Stimulated activated naive CD4-positive, alpha-beta T cell (primary cell): ENCODE measurements at regions not wholly inside any gene's neighbourhood (a gene's known extent, or its start where the extent isn't known, plus 50 kb on each side); places are given as distances from the start of the nearest gene placed in this dataset.
"Not testable (repeated sequence)": the region's sequence is repeated elsewhere in the genome, so short reads cannot be mapped to it uniquely, and the experiment has no call there.

Experiments
- DNase-seq, 6 experiments: peaks; one replicate each; lab custom pipeline; 2025; lab: John Stamatoyannopoulos, UW

DNA sequence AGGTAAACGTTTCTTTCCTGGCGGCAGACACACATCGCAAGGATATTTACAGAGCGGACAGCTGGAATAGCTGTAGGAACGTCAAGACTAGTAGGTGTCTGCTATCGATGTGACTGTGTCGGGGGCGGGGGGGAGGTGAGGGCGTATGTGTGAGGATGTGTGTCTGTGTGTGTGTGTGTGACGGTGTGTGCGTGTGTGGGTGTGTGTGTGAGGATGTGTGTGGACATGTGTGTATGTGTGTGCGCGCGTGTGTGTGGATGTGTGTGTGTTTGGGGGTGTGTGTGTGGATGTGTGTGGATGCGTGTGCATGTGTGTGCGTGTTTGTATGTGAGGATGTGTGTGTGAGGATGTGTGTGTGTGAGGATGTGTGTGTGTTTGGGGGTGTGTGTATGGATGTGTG, 55.4 kb downstream of the PNMA6F start:
- DNase-seq = not testable (repeated sequence)

DNA sequence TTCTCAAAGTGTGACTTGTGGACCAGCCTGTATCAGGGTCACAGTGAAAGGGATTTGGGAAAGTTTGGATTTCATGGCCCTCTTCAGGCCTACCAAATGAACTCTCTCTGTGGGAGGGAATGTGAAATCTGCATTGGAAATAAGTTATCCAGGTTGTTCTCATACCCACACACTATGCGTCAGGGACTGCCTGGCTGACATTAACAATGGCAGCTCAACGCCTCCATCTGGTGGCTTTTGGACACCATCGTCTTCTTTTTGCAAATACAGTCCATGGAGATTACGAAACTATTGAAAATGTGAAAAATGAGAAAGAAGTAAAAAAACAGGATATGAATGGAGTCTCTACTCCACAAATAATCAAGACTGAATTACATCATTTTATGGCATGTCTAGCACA, 61.1 kb downstream of the PNMA6F start:
- not testable (repeated sequence) for DNase-seq

- not testable (repeated sequence) for DNase-seq
Measured at GRCh38 chrX:153253239-153253638, 68.3 kb downstream of the PNMA6F start.

GRCh38 chrX:153252378-153253129, 69.0 kb downstream of the PNMA6F start:
- DNase-seq = not testable (repeated sequence)

DNA sequence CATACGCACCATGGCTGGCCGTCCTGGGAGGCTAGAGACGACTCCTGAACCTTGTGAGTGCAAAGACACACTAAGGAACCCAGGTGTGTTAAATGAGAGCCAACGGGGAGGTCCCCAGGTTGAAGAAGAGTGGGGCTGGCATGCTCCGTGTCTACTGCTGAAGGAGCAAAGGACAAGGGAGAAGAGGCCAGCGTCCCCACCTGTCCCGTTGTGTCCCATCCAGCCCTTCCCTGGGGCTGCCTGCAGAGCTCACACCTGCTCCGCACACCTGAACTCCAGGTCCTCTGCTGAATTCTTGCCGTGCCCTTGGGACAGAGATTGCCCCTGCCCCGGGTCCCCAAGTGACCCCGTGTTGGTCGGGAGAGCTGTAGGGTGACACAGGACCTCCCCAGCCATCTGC, 69.6 kb downstream of the PNMA6F start:
- DNase-seq = not testable (repeated sequence)

GRCh38 chrX:153250762-153251161, 70.8 kb downstream of the PNMA6F start:
- not testable (repeated sequence) for DNase-seq

DNA sequence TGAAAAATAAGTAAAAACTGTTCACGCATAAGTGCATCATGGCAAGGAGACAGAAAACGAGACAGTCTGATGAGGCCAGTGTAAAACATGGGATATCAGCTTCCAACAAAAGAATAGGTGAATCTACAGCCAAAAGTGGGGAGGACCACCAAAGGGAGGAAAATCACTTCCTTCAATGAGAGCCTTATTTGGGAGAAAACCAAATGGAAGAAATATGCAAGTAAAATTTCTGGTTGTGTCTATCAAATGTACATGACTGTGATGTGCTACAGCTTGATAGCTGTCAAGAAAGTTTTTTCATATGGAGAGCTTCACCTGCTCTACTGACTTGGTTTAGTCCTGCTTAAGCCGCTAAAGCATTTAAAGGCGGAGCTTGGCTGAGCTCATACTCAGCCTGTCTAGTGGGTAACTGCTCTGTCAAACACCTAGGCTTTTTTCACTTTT, 66.2 kb downstream of the MAGEA1 start:
- DNase-seq = peak in 1 of 6 experiments; percentile 4

DNA sequence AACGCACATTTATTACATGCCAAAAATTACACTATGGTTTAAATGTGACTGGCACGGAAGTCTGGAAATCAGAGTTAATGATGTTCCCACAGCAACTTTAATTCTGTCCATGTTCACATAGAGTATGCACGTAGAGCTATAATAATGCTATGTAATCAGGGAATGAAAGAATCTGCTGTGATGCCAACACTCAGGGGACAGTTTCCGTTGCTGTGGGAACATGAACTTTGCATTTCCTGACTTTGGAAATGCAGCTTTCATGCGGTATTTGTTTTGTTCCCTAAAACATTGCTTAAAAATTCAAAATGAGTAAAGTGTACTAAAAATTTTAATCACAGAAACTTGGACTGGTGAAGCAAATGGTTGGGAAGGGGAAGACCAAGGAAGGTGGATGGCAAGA, 65.7 kb downstream of the MAGEA1 start:
- no peak for DNase-seq

- DNase-seq = no peak
Measured at GRCh38 chrX:153238361-153238760, 59.3 kb downstream of the MAGEA1 start.
